LNCaP clone FGC (cell line): ENCODE measurements at regions not wholly inside any gene's neighbourhood (a gene's known extent, or its start where the extent isn't known, plus 50 kb on each side); places are given as distances from the start of the nearest gene placed in this dataset.
A peak's percentile ranks its signal among the peaks of the same experiment; 100 is the strongest.

Experiments used
- DNase-seq: peaks from one replicate; pipeline ENCODE4 v3.0.0-alpha.2; 2011; ENCODE audit warnings: low read depth
- H3K4me3 ChIP-seq: 2 replicates; pipeline ENCODE4 v1.5.1; 2011; ENCODE audit warnings: mild to moderate bottlenecking, low read depth, low read length, control low read depth
- TF ChIP-seq, protein P1 (sequence below): IDR thresholded peaks from 2 replicates; pipeline ENCODE4 v1.5.1; 2012; ENCODE audit warnings: mild to moderate bottlenecking; ENCODE audit not compliant: control insufficient read depth, insufficient read depth; ENCODE audit errors: extremely low read depth

DNA sequence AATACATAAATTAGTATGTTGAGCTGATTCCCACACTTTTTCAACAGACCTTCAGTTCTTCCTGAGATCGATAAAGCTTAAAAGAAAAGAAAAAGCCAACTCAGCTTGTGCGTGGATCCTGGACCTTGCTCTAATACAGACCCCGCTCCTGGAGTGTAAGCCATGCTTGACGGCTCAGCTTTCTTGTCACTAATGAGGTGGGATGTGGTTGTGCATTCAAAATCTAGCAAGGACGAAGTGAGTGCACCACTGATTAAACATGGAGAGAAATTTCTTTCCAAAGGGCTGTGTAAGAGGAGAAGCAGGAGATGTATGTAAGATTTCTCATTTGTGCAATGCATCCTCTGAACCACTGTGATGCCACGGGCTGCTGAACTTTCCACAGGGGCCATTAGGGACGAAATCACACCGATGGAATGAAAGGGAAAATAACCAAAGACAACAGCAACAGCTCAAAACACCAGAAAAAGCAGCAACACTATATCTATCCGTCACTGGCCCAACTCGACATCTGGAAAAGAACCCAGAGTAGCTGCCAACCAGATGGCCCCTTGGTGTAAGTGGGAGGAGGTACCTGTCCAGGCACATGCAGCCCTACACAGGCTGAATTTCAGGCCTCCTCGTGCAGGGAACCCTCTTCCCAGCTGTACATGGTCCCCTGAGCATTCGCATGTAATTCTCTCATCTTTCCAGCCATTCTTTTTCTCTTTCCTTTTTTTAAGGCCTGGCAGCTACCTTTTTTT lies 178.9 kb downstream of the SREK1 start:
- TF ChIP-seq, protein P1, sequence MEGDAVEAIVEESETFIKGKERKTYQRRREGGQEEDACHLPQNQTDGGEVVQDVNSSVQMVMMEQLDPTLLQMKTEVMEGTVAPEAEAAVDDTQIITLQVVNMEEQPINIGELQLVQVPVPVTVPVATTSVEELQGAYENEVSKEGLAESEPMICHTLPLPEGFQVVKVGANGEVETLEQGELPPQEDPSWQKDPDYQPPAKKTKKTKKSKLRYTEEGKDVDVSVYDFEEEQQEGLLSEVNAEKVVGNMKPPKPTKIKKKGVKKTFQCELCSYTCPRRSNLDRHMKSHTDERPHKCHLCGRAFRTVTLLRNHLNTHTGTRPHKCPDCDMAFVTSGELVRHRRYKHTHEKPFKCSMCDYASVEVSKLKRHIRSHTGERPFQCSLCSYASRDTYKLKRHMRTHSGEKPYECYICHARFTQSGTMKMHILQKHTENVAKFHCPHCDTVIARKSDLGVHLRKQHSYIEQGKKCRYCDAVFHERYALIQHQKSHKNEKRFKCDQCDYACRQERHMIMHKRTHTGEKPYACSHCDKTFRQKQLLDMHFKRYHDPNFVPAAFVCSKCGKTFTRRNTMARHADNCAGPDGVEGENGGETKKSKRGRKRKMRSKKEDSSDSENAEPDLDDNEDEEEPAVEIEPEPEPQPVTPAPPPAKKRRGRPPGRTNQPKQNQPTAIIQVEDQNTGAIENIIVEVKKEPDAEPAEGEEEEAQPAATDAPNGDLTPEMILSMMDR = no peak

DNA sequence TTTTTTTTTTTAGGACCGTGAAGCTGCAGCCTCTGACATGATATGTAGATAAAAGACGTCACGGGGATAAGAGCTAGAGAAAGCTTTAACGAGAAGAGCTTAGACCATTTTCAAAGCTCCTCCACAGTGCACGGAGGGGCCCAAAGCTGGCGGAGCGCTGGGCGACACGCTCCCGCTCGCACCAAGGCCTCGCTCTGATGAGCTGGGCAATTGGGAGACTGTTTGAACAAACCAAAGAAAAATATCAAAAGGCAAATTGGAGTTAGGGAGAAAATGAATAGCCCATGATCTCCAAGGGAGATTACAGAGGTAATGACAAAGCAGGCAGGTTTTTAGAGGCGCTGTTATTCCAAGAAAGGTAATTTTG lies 179.4 kb downstream of the SREK1 start:
- no peak overlapping the region for H3K4me3 ChIP-seq
- no peak for DNase-seq
- TF ChIP-seq, protein P1 = no peak

More for the DNA sequence above, 178.9 kb downstream of the SREK1 start:
- no peak overlapping the region for H3K4me3 ChIP-seq
- DNase-seq = no peak

DNA sequence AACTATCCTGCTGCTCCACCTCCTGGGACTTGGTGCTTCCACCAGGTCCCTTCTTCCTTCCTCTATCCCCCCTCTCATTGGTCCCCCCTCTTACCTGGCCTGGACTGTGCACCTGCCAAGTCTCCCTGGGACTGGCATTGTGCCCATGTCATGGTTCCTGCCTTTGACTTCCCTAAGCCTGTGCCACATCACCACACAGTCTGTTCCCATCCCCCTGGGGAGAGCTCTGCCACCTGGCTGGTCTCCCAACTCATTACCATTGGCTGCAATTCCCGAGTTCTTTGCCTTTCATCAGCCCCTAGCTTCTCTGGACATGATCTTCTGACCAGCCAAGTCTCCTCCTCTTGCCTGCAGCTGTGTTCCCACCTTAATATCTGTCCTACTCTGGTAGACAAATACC lies 180.3 kb downstream of the SREK1 start:
- TF ChIP-seq, protein P1 = no peak
- no peak overlapping the region for H3K4me3 ChIP-seq

GRCh38 chr5:66326276-66326675 lies 182.2 kb downstream of the SREK1 start:
- TF ChIP-seq, protein P1 = no peak
- no peak overlapping the region for H3K4me3 ChIP-seq
- no peak for DNase-seq

More for the DNA sequence above, 180.3 kb downstream of the SREK1 start:
- DNase-seq = peak; percentile 17

- TF ChIP-seq, protein P1 = no peak
- H3K4me3 ChIP-seq = no peak overlapping the region
- no peak for DNase-seq
These were observed 182.9 kb downstream of the SREK1 start for GRCh38 chr5:66327008-66327407.

GRCh38 chr5:66329078-66329477 lies 185.0 kb downstream of the SREK1 start:
- DNase-seq = no peak
- TF ChIP-seq, protein P1 = no peak
- no peak overlapping the region for H3K4me3 ChIP-seq

GRCh38 chr5:66333192-66333591 lies 189.1 kb downstream of the SREK1 start:
- no peak for DNase-seq
- TF ChIP-seq, protein P1 = no peak
- no peak overlapping the region for H3K4me3 ChIP-seq
